ENCODE measurements at regions not wholly inside any gene's neighbourhood (a gene's known extent, or its start where the extent isn't known, plus 50 kb on each side); places are given as distances from the start of the nearest gene placed in this dataset.

GRCh38 chr20:54343634-54344033 is 131.8 kb upstream of the DOK5 start:
- no peak for TF ChIP-seq CTCF (IDR thresholded peaks at IDR 0.05; ENCODE audit: low read depth, low read length, missing input control)
- no peak for TF ChIP-seq JUND (IDR thresholded peaks at IDR 0.05)
- TF ChIP-seq HNF4A (conservative IDR thresholded peaks at IDR 0.05): no peak
- no peak for TF ChIP-seq ATF3 (IDR thresholded peaks at IDR 0.05)
- TF ChIP-seq TAF1 (conservative IDR thresholded peaks at IDR 0.05): no peak
- no peak for TF ChIP-seq MAX (IDR thresholded peaks at IDR 0.05)
- TF ChIP-seq RAD21 (IDR thresholded peaks at IDR 0.05): no peak
- TF ChIP-seq FOXA1 (IDR thresholded peaks at IDR 0.05): no peak
- TF ChIP-seq, protein P1, sequence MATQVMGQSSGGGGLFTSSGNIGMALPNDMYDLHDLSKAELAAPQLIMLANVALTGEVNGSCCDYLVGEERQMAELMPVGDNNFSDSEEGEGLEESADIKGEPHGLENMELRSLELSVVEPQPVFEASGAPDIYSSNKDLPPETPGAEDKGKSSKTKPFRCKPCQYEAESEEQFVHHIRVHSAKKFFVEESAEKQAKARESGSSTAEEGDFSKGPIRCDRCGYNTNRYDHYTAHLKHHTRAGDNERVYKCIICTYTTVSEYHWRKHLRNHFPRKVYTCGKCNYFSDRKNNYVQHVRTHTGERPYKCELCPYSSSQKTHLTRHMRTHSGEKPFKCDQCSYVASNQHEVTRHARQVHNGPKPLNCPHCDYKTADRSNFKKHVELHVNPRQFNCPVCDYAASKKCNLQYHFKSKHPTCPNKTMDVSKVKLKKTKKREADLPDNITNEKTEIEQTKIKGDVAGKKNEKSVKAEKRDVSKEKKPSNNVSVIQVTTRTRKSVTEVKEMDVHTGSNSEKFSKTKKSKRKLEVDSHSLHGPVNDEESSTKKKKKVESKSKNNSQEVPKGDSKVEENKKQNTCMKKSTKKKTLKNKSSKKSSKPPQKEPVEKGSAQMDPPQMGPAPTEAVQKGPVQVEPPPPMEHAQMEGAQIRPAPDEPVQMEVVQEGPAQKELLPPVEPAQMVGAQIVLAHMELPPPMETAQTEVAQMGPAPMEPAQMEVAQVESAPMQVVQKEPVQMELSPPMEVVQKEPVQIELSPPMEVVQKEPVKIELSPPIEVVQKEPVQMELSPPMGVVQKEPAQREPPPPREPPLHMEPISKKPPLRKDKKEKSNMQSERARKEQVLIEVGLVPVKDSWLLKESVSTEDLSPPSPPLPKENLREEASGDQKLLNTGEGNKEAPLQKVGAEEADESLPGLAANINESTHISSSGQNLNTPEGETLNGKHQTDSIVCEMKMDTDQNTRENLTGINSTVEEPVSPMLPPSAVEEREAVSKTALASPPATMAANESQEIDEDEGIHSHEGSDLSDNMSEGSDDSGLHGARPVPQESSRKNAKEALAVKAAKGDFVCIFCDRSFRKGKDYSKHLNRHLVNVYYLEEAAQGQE (IDR thresholded peaks at IDR 0.05): no peak
- TF ChIP-seq SP1 (IDR thresholded peaks at IDR 0.05): no peak
- TF ChIP-seq GABPA (IDR thresholded peaks at IDR 0.05 in 1 of 2, conservative IDR thresholded peaks at IDR 0.05 in 1 of 2): no peak
- no peak for TF ChIP-seq RXRA (IDR thresholded peaks at IDR 0.05)
- TF ChIP-seq YY1 (IDR thresholded peaks at IDR 0.05): no peak

All from liver (tissue), 3 donors.